NOMO-1 treated with dmso at 0.1 percent for 144 hours (cell line): ENCODE measurements at regions not wholly inside any gene's neighbourhood (a gene's known extent, or its start where the extent isn't known, plus 50 kb on each side); places are given as distances from the start of the nearest gene placed in this dataset.

ENCODE experiments used
- DNase-seq: peaks from one replicate; lab custom pipeline; 2025; ENCODE audit not compliant: unreplicated experiment; lab: John Stamatoyannopoulos, UW

DNA sequence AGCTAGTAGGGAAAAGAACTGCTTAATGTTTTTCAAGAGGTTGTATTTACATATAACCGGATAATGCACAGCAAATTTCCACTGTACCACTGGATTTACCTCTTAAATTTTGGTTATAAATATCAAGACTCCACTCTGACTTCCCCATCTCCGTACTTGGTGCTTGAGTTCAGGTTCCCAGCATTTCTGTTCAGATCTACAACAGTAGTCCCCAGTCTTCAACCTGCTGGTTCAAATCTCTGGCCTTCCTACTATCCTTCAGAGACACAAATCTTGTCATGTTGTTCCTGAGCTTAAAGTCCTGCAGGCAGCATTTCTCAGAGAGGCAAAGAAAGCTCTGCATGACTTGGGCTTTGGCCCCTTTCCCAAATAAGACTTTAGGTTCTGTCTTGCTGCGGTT, 392.6 kb upstream of the ATP5MC3 start:
- DNase-seq: no peak

DNA sequence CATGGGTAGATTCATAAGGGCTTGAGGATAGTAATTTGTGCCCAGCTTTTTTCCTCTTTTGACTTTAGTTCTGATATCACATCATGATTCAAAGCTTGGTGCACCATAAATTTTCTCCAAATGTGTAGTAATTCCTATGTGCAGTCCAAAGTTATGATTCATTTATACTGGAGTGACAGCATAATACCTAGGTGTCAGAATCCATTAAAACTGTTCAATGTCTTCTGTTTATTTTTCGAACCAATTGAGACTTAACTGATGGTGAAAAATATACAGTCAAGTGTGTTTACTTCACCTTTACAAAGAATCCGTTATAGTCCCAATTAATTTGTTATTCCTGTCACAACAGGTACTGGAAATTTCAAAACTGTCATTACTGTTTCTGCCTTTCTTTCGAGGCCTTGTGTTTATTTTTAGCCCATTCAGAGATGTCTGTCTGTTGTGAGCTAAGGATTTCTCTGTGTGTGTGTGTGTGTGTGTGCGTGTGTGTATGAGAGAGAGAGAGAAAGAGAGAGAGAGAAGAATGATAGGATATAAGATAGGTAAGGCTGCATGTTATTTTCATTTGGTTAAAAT, 389.7 kb upstream of the ATP5MC3 start:
- no peak for DNase-seq

DNA sequence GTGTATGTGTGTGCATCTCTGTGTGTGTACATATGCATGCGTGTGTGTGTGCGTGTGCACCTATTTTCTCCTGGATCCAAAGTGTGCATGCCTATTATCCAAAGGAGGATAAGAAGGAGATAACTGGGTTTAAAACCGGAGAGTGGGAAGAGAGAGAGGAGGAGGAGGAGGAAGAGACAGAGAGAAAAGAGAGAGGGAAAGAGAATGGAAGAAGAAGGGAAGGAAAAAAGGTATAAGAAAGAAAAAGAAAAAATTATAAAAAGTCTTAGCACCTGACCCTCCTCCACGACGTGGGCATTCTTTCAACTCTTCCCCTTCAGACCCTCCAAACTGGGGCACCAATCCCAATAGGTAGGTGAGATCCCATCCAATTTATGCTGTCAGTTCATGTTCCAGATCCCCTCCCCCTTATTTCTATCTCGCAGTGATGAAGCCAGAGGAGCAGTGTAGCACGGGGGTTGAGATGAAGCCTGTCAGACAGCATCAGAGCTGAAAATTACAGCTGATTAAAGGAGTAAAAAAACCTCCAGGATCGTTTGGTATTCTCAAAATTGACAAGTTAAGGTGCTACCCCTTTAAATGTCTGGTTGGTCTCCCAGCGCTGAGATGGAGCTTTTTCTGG, 386.7 kb upstream of the ATP5MC3 start:
- DNase-seq: no peak

DNA sequence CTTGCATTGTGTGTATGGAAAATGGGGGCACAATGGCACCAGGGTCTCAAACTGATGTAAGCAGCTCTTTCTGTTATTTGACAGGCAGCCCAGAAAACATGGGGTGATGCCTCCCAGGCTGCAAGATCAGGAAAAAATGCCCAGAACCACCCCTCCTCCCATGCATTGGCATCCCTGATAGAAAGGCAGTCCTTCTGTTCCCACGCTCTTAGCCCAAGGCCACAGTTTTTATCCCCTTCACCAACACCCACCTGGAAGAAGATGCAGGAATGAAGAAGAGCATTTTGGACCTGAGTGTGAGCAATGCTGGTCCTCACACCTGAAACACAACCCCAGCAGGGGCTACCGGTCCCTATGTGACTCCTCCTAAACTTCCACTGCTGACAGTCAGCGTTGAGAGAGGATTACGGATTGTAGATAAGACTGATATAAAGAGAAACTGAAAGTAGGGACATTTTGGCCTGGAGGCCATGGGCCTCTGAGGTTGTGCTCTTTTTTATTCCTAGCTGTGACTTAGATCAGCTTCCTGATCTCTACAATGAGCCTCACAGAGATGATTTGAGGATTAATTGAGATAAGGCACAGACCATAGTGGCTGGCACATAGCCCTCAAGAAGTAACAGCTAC, 386.0 kb upstream of the ATP5MC3 start:
- no peak for DNase-seq

DNA sequence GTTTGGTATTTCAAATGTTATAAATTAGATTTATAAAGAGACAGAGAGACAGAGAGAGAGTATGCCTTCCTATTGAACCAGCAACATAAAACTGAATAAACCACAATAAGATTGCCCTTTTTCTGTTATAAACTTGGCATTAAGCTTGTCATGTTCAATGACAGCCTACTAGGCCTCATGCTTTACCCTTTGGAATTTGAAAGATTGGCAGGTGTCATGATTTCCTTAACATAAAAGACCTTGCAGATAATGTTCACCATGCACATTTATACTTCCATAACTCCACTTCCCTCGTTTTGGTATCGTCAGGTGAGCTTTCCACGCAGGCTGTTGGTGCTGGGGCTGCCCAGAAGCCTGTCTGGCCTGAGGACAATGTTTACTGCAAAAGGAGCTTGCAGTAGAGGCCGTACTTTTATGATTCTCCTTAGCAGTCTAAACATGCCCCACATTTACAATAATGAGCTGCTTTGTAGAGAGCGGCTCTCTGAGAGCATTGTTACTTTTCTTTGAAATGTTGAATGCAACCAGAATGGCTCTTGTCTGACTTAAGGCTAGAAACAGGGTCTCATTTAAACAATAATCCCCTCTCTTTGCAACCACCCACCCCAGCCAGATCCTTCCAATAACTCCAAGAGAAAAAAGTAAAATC, 379.1 kb upstream of the ATP5MC3 start:
- no peak for DNase-seq

DNA sequence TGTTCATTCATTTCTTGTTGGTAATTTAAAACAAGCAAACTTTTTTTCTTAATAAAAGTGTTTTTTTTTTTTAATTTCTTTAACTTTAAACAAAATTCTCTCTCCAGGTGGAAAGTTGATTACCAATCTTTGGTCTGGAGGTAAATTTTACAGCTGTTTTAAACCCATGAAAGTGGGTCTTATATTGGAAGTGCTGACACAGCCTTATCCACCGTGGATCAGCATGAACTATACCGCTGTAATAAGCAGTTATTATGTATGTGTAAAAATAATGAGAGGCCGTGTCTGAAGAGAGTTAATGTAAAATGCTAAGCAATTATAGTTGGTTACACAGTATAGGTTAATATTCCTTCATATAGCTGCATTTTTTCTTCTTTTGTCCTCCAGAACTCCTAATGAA, 378.1 kb upstream of the ATP5MC3 start:
- DNase-seq: no peak

DNA sequence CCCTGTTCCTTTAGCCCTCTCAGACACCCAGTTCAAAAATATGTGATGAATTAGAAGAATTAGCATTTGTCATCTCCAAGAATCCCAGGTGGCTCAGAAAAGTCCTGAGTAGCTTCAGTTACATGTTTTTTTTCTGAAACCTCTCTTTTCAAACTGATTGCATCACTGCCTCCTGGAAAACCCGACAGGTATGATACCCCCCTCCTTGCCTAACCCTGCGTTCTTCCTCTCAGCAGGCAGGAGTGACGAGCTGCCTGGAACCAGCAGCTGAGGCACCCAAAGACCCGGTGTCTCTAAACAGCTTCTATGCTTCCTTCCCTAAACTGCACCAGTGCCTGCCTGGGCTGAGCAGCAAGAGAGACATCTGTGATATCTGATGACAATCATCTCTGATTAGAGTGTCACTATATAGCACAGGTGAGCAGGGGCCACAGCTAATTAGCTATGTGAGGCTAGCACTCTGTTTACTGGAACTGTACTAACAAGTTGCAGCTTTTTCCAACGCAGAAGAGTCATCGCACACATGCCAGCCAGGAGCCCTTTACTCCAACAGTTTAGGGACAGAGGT, 376.4 kb upstream of the ATP5MC3 start:
- DNase-seq: no peak

DNA sequence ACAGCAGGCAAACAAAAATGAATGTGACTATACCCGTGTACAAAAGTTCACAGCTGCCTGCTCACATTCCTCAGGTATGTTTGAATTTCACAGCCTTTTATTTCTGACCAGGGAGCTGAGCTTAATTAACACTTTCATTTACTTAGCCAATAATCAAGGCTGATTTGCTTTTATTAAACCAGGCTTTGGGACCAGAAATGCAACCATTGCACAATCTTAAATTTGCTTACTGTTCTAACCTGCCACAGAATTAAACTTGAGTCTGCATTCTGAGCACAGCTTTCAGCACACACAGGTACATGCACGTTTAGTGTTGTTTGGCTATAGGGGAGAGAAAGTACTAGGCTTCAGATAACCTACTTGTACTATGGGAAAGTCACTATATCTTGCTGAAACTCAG, 372.4 kb upstream of the ATP5MC3 start:
- no peak for DNase-seq

DNA sequence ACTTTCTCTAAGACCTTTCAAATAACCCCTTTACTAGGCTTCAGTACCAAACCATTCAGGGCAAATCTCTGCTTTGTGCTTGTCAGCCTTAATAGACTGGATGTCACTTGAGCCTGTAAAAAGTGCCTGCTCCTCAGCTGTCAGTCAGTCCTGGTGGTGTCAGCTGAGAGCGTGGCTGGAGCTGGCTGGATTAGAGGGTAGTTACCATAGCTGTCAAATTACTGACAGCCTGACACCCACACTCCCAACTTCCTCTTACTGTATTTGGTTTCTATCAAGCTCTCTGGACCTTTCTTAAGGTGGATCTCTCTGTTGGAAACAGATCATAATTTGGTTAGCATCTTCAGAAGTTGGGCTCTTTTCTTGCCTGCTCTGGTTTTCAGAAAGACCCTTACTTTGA, 371.4 kb upstream of the ATP5MC3 start:
- DNase-seq: peak; percentile 42

DNA sequence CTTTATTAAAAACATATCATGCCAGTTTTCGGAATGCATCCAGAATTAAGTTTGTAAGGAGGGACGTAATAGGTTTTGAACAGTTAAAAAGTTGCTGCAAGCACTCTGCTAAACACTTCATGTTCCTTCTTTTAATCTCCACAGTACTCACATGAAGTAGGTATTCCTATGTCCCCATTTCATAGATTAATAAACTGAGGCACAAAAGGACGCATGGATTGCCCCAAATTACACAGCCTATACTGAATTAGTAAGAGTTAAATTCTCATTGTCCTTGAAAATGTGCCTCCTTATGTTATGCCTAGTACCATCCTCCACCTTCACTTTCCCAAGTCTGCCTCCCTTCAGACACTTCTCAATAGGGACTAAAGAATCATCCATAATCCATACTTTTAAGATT, 358.9 kb upstream of the ATP5MC3 start:
- DNase-seq: no peak

DNA sequence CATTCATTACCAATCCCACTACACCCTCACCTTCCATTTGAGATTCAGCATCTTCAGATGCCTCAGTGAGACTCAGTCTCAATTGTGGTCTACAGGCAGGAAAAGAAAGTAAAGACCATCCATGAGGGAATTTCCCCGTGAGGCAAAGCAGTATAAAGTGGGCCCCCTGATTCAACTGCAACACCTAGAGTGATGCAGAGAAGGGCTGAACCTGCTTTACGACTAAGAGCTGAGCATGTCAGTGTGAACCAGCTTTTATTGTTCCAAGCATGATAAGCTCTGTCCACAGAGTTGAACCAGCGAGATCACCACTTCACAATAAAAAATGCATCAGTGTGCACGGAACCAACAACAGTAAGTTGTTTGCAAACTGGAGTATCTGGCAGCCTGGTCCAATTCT, 357.6 kb upstream of the ATP5MC3 start:
- DNase-seq: no peak

DNA sequence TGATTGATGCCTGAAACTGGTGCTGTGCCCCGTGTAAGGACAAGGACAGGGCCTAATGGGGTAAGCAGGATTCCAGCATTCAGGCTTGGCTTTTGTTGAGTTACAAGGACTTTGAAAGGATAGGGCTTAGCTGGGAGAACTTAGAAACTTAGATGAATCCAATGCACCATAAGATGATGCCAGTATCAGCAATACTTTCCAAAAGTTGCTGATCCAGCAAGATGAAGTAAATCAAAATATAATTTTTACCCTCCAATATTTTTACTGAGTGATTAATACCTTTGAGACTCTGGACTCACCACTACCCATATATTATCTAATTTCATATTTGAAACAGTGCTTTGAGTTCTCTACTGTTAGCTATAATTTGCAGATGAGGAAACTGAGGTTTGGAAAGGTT, 354.5 kb upstream of the ATP5MC3 start:
- no peak for DNase-seq

DNA sequence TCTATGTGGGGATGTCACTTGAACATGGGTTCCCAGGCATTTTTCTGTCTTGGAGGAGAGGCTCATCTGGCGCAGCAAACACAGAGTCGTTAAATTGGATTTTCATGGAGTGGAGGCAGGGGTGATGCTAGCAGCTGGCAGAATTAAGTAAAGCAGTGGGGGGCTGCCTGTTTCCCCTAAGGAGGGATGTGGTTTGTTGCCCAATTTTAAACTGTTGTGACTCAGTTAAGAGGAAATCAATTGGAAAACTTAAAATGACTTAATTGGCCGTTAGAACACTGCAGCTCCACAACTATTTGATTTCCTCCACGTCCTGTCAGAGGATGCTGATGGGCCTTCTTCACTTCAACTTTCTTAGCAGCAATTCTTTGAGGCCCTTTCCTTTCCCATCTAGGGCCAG, 354.1 kb upstream of the ATP5MC3 start:
- peak; percentile 41 for DNase-seq

DNA sequence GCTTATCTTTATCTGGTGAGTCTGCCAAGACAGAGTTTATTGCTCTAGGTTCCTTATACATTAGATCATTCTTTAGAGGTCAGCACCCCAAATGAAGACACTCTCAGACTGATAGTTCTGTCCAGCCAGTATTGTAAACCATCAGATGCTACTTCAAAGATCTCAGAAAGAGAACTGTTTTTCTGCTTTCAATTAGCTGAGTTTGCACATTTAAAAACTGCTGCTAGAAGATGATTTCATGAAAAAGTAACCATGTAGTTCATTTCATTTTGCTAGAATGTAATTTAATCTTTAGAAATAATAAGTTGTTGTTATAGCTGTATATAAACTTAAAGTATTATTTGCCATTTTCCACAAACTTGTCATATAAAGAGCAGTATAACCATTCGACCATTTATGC, 344.5 kb upstream of the ATP5MC3 start:
- no peak for DNase-seq

DNA sequence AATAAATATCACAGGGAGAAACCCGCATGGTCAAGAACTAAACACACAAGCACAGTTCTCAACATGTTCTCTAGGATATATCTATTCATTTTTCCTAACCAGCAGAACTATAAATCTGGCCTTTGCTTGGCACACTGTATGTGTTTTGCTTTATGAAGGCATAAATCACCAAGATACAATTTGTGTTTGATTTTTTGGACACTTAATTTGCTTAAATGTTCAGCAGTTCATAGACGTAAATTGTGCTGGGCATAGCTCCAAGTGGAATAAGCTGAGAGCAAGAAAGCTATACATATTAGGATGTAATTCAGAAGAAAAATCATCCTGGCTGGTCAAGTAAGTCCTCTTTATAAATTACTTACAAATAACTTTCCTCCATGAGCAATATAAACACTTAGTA, 341.5 kb upstream of the ATP5MC3 start:
- DNase-seq: no peak

DNA sequence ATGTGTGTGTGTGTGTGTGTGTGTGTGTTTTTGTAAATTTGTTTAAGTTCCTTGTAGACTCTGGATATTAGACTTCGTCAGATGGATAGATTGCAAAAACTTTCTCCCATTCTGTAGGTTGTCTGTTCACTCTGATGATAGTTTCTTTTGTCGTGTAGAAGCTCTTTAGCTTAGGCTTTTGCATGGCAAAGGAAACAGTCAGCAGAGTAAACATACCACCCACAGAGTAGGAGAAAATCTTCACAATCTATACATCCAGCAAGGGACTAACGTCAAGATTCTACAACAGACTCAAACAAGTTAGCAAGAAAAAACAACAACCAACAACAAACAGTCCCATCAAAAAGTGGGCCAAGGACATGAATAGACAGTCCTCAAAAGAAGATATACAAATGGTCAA, 336.7 kb upstream of the ATP5MC3 start:
- DNase-seq: no peak

DNA sequence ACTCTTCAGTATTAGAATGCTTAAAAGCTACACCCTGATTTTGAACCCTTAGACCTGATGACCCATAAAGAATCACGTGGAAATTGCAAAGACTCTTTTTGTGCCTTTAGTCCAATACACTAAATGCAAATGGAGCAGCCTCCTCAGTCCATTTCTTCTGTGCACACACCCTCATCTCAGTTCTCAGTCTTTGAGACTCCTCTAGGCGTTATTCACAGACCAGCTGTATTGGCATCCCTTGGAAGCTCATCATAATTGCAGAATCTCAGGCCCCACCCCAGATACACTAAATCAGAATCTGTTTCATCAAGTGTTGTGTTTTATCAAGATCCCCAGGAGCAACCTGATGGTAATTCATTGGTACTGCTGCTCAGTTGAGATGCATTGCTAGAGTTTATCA, 335.0 kb upstream of the ATP5MC3 start:
- no peak for DNase-seq

DNA sequence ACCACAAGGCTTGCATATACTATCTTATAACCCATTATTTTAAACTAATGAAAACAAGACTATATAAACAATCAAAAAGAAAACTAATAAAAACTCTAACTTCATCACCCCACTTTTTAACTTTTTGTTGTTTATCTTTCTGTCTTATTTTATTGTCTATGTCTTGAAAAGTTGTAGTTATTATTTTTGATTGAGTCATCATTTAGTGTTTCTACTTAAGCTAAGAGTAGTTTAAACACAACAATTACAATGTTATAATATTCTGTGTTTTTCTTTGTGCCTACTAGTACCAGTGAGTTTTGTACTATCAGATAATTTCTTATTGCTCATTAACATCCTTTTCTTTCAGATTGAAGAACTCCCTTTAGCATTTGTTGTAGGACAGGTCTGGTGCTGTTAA, 318.7 kb upstream of the ATP5MC3 start:
- no peak for DNase-seq

DNA sequence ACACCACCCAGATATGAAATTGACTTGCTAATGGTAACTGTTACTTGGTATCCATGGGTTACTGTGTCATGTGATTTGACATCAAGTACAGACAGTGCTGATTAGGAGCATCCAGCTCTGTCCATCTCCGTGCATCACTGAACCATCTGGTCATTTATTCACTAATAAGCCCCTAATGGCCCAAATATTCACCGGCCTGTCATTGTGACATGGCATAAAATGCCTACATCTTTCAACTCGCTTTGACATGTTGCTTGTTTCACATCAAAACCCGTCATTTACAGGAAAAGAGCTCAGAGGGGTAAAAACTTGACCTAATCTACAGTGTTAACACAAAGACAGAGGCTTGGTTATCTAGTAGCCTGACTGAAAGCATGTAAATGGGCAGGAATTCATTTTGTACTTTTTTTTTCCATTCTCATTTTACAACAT, 308.9 kb upstream of the ATP5MC3 start:
- DNase-seq: no peak

DNA sequence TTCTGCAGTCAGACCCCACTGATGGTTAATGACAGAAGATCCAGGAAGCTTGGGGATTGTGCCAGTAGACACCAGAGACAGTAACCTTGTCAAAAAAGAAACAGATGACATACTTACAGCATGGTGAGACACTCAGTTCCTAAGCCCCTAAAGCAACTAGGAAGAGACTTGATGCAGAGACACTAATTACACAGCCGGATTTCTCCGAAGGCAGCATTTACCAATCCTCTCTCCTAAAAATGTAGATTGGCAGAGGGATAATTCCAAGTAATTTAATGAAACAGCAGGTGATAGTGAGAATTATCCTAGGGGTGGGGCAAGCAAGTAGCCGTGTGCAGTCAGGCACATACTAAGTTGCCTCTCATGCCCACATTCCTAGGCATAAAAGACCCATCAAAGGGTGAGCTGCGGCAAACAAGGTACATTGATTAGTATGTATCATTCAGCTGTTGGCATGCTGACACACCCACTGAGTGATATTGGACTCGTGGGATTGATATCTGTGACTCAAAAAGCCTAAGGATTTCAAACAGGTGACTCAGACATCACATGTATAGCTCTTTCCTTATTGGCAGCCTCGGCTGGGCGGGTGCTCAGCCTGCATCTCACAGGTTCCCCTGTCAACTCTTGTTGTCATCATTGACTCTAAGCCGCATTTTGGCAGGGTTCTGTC, 296.7 kb upstream of the ATP5MC3 start:
- no peak for DNase-seq

DNA sequence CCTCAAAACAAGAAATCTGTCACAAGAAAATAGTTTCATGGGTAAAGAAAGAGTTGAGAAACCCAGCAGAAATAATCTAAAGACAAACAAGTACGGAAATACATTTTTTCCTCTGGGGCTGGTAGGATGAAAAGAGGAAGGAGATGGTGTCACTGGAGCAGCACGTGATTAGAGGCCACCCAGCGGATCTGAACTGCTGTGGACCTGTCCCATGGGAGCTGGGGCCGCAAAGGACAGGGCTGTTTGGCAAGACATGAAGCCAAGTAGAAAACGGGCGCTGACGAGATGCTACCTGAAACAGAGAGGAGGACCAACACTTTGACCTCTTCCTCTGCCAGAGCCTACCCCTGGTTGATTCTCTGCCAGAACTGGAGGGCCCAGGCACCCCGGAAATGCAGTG, 295.4 kb upstream of the ATP5MC3 start:
- DNase-seq: peak; percentile 60

DNA sequence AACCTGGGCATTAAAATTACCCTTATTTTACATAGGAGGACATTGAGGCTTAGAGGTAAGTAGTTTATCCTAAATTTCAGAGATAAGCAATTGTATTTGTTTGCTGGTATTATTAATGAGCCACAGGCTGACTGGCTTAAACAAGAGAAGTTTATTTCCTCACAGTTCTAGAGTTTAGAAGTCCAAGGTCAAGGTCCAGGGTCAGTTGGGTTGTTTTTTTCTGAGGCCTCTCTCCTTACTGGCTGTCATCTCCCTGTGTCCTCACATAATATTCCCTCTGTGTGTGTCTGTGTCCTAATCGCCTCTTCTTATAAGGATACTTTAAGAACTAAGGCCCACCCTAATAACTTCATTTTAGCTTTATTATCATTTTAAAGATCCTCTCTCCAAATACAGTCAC, 294.9 kb upstream of the ATP5MC3 start:
- no peak for DNase-seq
